GM18867 (cell line): ENCODE measurements at regions not wholly inside any gene's neighbourhood (a gene's known extent, or its start where the extent isn't known, plus 50 kb on each side); places are given as distances from the start of the nearest gene placed in this dataset.

ENCODE experiments used
- ATAC-seq: cut with Tn5 transposase; IDR thresholded peaks from one replicate; pipeline ENCODE4 v1.9.1; 2021; ENCODE audit warnings: mild to moderate bottlenecking, moderate library complexity; ENCODE audit not compliant: unreplicated experiment

DNA sequence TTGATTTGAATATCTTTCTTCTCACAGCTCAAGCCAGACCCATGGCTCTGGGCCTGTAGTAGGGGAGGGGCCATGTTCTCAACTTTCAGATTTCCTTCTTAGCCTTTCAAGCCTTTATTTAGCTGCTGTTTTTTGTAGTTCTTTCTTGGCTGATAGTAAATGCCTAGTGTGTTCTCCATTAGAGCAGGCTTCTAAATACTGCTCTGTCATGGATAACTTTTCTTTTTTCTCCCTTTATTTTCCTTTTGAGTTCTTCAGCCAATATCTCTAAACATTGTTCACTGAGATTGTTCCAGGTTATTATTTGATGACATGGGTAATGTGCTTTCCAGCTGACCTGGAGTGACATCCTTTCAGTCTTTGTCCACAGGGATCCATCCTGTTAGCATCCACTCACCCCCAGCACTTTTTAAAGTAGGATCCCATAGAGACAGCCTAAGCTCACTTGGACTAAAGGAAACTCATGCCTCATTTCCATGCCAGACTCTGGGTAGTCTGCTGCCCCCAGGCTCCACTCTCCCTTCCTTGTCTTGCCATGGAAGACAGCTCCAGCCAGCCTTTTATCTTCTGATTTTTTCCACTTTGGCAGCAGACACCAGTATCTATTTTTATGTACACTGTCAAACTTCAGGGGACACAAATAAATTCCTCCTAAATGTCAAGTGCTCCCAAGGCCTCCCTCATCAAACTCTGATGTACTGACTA lies 645.6 kb downstream of the RNF144B start:
- ATAC-seq: no peak

- ATAC-seq: no peak
Measured at GRCh38 chr6:19033683-19034082, 646.5 kb downstream of the RNF144B start.

DNA sequence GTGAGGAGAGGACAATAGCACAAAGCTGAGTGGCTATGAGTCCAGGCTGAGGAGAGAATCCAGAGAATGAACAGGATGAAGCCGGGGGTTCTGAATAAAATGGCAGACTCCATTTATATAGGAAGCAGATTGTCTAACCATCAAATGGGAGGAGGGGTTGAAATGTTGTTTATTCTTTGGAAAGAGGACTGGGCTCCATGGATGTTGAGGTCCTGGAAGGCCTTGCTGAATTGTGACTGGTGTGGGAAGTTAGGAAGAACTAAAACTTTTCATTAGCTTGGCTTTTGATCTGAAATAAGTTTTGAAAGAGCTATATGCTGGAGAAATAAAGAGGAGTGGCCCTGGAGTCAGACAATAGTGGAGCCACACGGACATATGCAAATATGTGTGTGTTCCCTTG lies 647.8 kb downstream of the RNF144B start:
- no peak for ATAC-seq

GRCh38 chr6:19035461-19036195 lies 648.5 kb downstream of the RNF144B start:
- ATAC-seq: no peak

GRCh38 chr6:19036196-19036555 lies 649.0 kb downstream of the RNF144B start:
- no peak for ATAC-seq

- ATAC-seq: no peak
Measured at GRCh38 chr6:19037607-19038006, 650.5 kb downstream of the RNF144B start.

DNA sequence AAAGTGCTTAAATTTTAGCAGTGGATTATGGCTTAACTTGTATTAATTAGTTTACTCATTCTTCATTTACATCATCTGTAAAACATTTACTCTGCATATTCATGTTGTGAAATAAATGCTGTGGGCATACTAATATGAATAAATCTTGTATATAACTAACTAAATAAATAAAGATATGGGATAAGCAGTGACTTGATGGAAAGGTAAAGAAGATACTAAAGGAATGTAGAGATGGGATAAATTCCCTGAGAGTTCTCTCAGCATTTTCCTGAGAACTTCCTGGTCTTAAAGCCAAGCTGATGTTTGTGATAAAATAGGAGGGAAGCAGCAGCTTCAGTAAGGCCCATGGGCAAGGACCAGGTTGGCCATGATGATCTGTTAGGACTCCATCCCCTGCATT lies 652.1 kb downstream of the RNF144B start:
- ATAC-seq: no peak

DNA sequence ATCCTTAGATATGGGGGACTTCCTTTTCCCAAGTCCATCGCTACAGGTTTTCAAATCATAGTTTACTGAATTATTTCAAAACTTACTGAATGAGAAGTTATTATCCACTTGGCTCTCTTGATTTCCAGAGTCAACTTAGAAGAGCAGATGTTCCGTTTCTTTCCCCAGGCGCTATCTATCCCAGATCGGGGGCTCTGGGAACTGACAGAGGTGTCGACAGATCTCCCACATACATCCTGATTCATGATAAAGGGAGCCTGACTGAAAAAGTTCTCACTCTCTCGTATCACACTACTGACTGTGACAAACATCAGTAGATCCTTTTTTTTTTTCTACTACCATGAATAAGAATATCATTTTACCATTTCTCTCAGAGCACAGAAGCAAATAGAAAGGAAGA lies 654.8 kb downstream of the RNF144B start:
- no peak for ATAC-seq

DNA sequence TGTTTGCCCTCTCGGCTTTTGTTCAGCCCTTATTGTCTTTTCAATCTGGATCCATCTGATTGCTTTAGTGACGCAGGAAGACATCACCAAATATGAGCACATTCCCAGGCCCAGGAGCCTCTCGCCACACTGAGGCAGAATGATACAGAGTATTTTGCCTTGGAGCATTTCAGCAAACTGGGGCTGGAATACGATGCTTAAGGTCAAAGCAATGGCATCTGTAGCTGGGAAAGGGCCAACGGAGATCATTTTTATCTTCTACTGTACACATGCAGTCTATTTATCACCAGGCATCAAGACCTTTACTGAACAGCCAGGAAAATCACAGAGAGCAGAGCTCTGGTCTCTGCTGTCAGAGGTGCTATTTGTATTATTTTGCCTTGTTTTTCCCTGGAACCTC lies 655.3 kb downstream of the RNF144B start:
- ATAC-seq: no peak

- no peak for ATAC-seq
Measured at GRCh38 chr6:19050765-19051164, 663.6 kb downstream of the RNF144B start.

GRCh38 chr6:19052219-19052618 lies 665.1 kb downstream of the RNF144B start:
- no peak for ATAC-seq

GRCh38 chr6:19059102-19059501 lies 672.0 kb downstream of the RNF144B start:
- ATAC-seq: no peak

DNA sequence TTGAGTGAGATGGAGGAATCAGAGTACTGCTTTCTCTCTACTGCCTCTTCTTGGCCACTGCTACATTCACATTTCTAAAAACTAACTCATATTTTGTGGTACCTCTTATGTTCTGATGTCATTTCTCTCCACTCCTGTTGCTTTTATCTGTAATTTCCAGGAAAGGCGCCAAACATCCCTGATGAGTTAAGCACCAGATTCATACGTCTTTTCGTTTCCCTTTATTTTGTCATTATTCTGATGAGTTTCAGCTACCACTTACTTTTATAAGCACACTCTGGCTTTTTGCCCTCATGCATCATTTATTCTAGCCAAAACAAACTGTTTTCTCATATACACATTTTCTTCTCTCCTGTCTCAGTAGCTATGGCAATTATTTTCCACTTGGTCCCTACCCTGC lies 680.0 kb downstream of the RNF144B start:
- no peak for ATAC-seq

DNA sequence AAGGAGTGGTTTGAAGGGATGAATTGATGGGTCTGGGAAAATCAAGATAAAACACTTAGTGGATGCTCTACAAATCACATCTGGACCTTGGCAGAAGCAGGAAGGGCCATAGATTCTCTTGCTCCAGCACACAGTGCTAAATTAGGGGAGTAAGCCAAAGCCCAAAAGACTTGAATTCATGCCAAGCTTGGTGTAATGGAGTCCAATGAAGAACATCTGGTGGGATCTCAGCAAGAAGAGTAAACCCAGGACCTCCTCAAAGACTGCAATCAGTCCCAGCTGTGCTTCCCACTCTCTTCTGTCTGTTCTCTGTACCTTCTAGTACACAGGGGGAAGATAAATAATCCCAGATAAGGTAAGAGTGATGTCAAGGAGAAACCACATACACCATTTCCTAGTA lies 683.4 kb downstream of the RNF144B start:
- no peak for ATAC-seq

DNA sequence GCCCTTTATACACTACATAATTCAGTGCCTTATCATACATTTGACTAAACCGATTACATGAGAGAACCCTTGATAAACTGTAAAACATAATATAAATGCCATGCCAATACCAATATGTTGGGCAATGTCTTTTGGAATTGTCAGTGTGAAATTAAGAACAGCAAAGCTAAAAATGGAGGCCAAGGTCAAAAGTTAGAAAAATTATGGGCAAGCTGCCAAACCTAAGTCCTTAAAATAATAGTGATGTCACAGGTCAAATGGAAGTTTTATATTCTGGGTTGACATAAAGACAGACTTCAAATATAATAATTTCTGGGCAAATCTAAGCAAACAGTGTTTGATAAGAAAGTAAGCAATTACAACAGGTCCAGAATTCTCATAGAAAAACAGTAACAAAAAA lies 696.7 kb downstream of the RNF144B start:
- no peak for ATAC-seq

DNA sequence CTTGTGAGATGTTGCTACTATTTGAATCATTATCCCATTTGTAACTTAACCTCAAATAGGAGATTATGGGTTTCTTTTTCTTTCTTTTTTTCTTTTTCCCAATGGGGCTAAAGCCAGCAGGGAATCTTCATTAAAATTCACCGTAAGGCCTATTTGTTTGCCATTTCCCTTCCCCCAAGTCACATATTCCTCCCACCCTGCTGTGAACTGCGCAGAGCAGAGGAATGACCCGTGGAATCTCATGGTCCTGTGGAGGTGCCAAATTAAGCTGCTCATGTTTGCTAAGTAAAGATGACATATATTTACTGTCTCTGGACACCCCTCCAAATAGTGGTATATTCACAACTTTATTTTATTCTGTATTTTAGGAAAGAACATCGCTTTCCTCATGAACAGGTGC lies 699.3 kb downstream of the RNF144B start:
- ATAC-seq: no peak

DNA sequence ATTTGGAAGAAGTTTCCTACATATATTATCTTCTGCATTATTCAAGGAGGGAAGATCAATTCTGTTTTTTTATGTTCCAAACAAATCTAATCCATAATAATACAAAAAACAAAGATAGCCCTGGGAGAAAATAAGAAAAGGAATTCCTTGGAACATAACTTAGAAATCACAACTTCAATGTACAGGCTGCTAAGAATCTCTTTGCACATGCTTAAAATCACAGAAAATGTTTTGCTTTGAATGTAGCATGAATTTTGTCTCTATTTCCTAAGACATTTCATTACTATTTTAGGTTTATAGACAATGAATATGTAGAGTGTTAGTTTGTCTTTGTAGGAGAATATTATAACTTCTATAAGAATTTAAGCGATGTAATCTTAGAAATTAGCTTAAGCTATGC lies 700.1 kb downstream of the RNF144B start:
- ATAC-seq: no peak

DNA sequence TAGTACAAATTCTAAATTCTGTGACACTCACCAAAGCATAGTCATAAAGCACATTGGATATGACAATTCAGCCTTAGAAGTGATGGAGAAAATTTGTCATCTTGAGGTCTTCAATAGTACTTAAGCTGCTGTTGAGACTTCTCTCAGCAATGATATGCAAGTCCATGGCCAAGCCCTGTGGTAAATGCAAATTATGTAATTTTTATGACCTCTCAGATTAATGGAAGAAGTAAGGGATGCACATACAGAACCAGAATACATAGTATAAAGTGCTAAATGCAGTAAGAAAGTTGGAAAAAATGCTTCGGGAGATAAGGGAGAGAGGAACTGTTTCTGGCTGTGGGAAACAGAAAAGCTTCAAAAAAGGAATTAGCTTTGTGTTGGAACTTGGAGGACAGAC lies 700.7 kb downstream of the RNF144B start:
- no peak for ATAC-seq

DNA sequence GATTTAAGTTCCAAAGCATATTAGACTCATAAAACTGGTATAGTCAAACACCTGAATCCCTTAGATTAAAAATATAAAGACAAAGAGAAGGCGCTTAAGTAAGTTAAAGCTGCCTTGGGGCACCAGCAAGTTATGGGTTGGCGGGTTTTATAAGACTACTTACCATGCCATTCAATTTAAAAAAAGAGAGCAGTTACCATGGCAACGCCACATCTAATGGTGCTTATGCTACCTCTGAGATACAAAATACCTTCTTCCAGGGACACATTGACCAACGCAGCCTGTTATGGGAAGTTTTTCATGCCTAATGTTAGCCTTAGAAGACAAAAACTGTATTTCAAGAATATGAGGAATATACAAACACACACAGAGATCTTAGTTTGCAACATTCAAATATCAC lies 713.6 kb downstream of the RNF144B start:
- ATAC-seq: no peak

DNA sequence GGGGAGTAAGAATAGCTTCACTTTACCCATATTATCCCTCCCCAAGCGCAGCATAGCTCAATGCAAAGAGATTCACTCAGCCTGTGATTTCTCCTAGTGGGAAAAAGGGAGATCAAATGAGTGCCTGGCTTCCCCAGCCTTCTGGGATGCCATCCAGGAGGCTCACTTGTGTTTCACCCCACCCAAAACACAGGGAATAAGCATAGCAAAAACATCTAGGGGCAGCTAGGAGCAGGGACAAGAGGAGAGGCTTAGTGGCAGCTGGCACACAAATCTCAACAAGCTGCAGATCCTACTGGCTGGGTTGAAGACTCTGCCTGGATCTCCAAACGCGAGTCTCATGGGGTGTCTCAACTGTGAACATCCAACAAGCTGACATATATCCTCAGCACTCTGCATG lies 715.8 kb downstream of the RNF144B start:
- ATAC-seq: no peak

DNA sequence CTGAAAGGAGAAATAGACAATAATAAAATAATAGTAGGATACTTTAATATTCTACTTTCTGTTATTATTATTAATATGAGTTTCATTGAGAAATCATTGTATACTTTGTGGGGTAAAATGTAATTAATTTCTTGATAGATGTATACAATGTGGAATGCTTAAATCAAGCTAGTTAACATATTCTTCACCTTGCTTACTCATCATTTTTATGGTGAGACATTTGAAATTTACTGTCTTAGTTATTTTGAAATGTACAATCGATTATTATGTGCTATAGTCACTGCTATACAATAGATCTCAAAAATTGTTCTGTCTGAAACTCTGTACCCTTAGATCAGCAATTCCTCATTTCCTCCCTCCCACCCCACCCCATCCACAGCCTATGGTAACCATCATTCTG lies 720.3 kb downstream of the RNF144B start:
- no peak for ATAC-seq

DNA sequence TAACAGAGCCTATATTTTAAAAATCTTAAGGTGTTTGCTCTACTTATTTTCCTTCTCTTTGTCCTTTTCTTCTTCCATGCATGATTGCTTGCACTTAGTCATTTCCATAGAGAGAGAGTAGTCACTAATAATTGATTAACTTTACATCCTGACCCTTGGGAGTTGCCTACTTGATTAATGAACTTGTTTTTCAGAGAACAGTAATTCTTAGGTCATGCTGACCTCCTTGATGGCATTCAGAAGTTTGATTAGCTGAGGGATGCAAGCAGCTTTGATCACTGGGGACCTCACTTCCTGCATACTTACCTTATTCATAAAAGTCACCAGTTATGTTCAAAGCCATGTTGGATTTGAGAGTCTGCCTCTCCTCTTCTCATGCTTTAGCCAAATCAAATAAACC lies 715.6 kb upstream of the ID4 start:
- no peak for ATAC-seq

DNA sequence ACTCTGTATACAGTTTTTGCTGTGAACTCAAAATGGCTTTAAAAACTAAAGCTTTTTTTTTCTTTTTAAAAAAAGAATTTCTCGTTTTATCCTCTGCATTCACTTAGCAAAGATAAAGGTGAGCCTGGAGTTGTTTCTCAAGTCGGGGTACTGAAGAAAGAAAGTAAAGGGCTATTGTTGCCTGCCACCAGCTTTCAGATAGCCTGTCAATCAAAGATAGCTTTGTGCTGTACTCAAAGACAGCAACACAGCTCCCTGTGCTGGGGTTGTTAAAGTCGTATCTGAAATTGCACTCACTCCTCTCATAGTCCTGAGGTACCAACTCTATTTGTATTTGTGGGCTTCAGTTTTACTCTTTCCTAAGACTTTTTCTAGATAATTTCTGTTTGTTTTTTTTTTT lies 710.1 kb upstream of the ID4 start:
- ATAC-seq: no peak
